Right lobe of liver (tissue), 6 donors: ENCODE measurements at regions not wholly inside any gene's neighbourhood (a gene's known extent, or its start where the extent isn't known, plus 50 kb on each side); places are given as distances from the start of the nearest gene placed in this dataset.

ENCODE experiments used
- ATAC-seq, 4 donors: fragments of 200-7000 bp; cut with Tn5 transposase; one replicate each; pipeline ENCODE4 v1.9.1; 2020; ENCODE audit warnings: mild to moderate bottlenecking in 4 of 4, moderate library complexity in 4 of 4
- DNase-seq, 3 donors: peaks; one replicate each; pipeline ENCODE4 v3.0.0-alpha.2; 2020
- H3K27ac ChIP-seq, 3 donors: fragments of 200-600 bp; one replicate each; pipeline ENCODE4 v1.8.0; 2022
- H3K27me3 ChIP-seq, 2 donors: fragments of 200-600 bp; one replicate each; pipeline ENCODE4 v1.8.0; 2022
- H3K36me3 ChIP-seq, 4 donors: fragments of 200-600 bp; sonication (generic) in 1 of 4; one replicate each; pipeline versions ENCODE4 v1.5.1 to v1.8.0; 2017 to 2022; ENCODE audit warnings: control low read depth in 1 of 4
- H3K4me1 ChIP-seq, 4 donors: fragments of 200-600 bp; sonication (generic) in 1 of 4; one replicate each; pipeline versions ENCODE4 v1.5.1 to v1.8.0; 2017 to 2022; ENCODE audit warnings: control low read depth in 1 of 4
- H3K4me3 ChIP-seq, 3 donors: fragments of 200-600 bp; one replicate each; pipeline ENCODE4 v1.8.0; 2022
- H3K9me3 ChIP-seq, 4 donors: fragments of 200-600 bp; sonication (generic) in 1 of 4; one replicate each; pipeline versions ENCODE4 v1.5.1 to v1.8.0; 2017 to 2022; ENCODE audit warnings: control low read depth in 1 of 4
- CTCF ChIP-seq, 4 donors: fragments of 200-600 bp in 3 of 4; fragments of 450-650 bp in 1 of 4; IDR thresholded peaks; one replicate each; pipeline versions ENCODE4 v1.5.1 to v1.8.0; 2016 to 2022; ENCODE audit warnings: antibody characterized with exemption in 4 of 4, mild to moderate bottlenecking in 2 of 4
- POLR2A ChIP-seq: fragments of 450-650 bp; IDR thresholded peaks from one replicate; pipeline ENCODE4 v1.6.1; 2017; ENCODE audit warnings: antibody characterized with exemption, mild to moderate bottlenecking
- WGBS: methylation state at CpG from one replicate; pipeline ENCODE4 v1.1.6; 2018; ENCODE audit warnings: low coverage, low lambda C conversion rate; ENCODE audit not compliant: insufficient coverage; ENCODE audit errors: missing lambda C conversion rate; 5-methylcytosine and 5-hydroxymethylcytosine counted together
- intact Hi-C, 2 donors: fragments of 100-400 bp; cut with DNase I; formaldehyde crosslinking; loops; one replicate each; pipeline versions ENCODE4 v1.11.2 to v1.14.1; 2022
- donor health status: DM: no; HTN: yes; CAD: no.
- donor health status: DM: no; HTN: no; CAD: no.
- donor health status: DM: no; HTN: no; CAD: no.
- donor health status: DM: no; HTN: yes; CAD: no.
- donor health status: DM: no; HTN: yes; CAD: no.

- intact Hi-C loops, result no loop called here
- ATAC-seq, result no peak
- no peaks in the 10 kb centered on the region for H3K9me3 ChIP-seq
- no peak overlapping the region for H3K27ac ChIP-seq
- no peak overlapping the region for H3K4me3 ChIP-seq
- no peaks in the 10 kb centered on the region for H3K27me3 ChIP-seq
- WGBS, result 33% methylated on average over 5 of the region's 5 CpGs
- no peak for DNase-seq
- no peaks in the 10 kb centered on the region for H3K4me1 ChIP-seq
- TF ChIP-seq CTCF (IDR thresholded peaks at IDR 0.05), result no peak
- no peak for TF ChIP-seq POLR2A
- H3K36me3 ChIP-seq, result no peaks in the 10 kb centered on the region
Measured at GRCh38 chr5:18920966-18921365, 1067.0 kb downstream of the CDH18 start.

- Histone ChIP-seq H3K27ac (no peak overlapping the region), H3K27me3 (no peaks in the 10 kb centered on the region), H3K9me3 (no peaks in the 10 kb centered on the region), H3K4me1 (no peaks in the 10 kb centered on the region), H3K4me3 (no peak overlapping the region), H3K36me3 (no peaks in the 10 kb centered on the region)
- intact Hi-C loops, result no loop called here
- TF ChIP-seq CTCF (IDR thresholded peaks at IDR 0.05) (no peak), POLR2A (no peak)
- WGBS, result 35% methylated on average over 2 of the region's 2 CpGs
- ATAC-seq, result no peak
- no peak for DNase-seq
Measured at GRCh38 chr5:18932081-18932480, 1055.9 kb downstream of the CDH18 start.

GRCh38 chr5:18944771-18945170, 1043.2 kb downstream of the CDH18 start:
- TF ChIP-seq POLR2A, result no peak
- TF ChIP-seq CTCF (IDR thresholded peaks at IDR 0.05), result no peak
- H3K36me3 ChIP-seq, result no peaks in the 10 kb centered on the region
- intact Hi-C loops, result no loop called here
- no peaks in the 10 kb centered on the region for H3K4me1 ChIP-seq
- no peaks in the 10 kb centered on the region for H3K27me3 ChIP-seq
- H3K9me3 ChIP-seq, result no peaks in the 10 kb centered on the region
- DNase-seq, result no peak
- 38% methylated on average over 5 of the region's 5 CpGs for WGBS
- no peak for ATAC-seq
- H3K4me3 ChIP-seq, result no peak overlapping the region
- H3K27ac ChIP-seq, result no peak overlapping the region

- no peak for DNase-seq
- Histone ChIP-seq H3K4me3 (no peak overlapping the region), H3K27ac (no peak overlapping the region), H3K27me3 (no peaks in the 10 kb centered on the region), H3K4me1 (no peaks in the 10 kb centered on the region), H3K9me3 (no peaks in the 10 kb centered on the region), H3K36me3 (no peaks in the 10 kb centered on the region)
- intact Hi-C loops, result no loop called here
- 62% methylated on average over 2 of the region's 2 CpGs for WGBS
- TF ChIP-seq CTCF (IDR thresholded peaks at IDR 0.05), result no peak
- no peak for TF ChIP-seq POLR2A
- ATAC-seq, result no peak
Measured at GRCh38 chr5:18954239-18954638, 1033.8 kb downstream of the CDH18 start.

GRCh38 chr5:18959535-18959934, 1028.5 kb downstream of the CDH18 start:
- Histone ChIP-seq H3K27me3 (no peaks in the 10 kb centered on the region), H3K4me3 (no peak overlapping the region), H3K9me3 (no peaks in the 10 kb centered on the region), H3K36me3 (no peaks in the 10 kb centered on the region), H3K4me1 (no peaks in the 10 kb centered on the region), H3K27ac (no peak overlapping the region)
- TF ChIP-seq POLR2A (no peak), CTCF (IDR thresholded peaks at IDR 0.05) (no peak)
- intact Hi-C loops, result no loop called here
- 42% methylated on average over 4 of the region's 4 CpGs for WGBS
- ATAC-seq, result no peak
- no peak for DNase-seq
